HG03439 (cell line): ENCODE measurements at regions not wholly inside any gene's neighbourhood (a gene's known extent, or its start where the extent isn't known, plus 50 kb on each side); places are given as distances from the start of the nearest gene placed in this dataset.
"Not testable (repeated sequence)": the region's sequence is repeated elsewhere in the genome, so short reads cannot be mapped to it uniquely, and the experiment has no call there.

Experiments used
- ATAC-seq: cut with Tn5 transposase; IDR thresholded peaks from one replicate; pipeline ENCODE4 v1.9.1; 2021; ENCODE audit warnings: mild to moderate bottlenecking, moderate library complexity; ENCODE audit not compliant: unreplicated experiment

GRCh38 chr2:64793701-64794100 is 140.0 kb upstream of the SERTAD2 start:
- ATAC-seq = no peak

DNA sequence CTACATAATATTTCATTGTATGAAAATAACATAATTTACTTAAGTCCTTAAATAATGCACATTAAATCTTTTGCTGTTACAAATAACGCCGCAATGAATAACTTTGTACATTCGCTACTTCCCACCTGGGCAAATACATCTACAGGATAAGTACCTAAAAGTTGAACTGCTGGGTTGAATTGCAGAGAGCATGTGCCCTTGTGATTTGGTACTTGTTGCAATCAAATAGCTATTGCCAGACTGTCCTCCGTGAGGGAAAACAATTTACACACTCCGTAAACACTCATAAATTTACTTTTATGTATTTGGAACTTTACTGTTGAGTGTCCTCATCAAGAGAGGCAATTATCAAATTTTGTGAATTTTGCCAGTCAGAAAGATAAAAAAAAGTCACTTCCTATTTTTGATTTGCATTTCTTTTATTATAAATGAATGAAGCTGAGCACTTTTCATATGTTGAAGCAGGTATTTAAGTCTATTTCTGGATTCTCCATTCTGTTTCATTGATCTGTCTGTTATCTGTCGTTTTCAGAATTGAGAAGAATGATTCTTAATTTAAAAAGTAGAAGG is 140.8 kb upstream of the SERTAD2 start:
- ATAC-seq = no peak

- no peak for ATAC-seq
These were observed 141.4 kb upstream of the SERTAD2 start for GRCh38 chr2:64795024-64795592.

DNA sequence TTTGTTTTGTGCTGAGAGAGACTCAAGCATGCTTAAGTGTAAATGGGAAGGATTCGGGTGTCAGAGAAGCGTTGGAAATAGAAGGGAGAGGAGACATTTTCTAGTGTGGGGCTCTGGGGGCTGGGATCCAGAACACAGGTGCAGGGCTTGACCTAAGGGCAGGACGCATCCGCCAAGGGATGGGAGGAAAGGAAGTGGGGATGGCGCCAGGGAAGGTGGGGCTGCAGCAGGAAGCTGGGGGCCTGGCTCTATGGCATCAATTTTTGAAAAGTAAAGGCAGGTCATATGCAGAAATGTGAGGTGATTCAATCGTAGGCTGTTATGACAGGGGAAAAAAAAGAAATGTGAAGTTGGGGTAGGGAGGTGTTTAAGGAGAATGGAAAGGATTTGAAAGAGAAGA is 143.2 kb upstream of the SERTAD2 start:
- ATAC-seq = no peak

DNA sequence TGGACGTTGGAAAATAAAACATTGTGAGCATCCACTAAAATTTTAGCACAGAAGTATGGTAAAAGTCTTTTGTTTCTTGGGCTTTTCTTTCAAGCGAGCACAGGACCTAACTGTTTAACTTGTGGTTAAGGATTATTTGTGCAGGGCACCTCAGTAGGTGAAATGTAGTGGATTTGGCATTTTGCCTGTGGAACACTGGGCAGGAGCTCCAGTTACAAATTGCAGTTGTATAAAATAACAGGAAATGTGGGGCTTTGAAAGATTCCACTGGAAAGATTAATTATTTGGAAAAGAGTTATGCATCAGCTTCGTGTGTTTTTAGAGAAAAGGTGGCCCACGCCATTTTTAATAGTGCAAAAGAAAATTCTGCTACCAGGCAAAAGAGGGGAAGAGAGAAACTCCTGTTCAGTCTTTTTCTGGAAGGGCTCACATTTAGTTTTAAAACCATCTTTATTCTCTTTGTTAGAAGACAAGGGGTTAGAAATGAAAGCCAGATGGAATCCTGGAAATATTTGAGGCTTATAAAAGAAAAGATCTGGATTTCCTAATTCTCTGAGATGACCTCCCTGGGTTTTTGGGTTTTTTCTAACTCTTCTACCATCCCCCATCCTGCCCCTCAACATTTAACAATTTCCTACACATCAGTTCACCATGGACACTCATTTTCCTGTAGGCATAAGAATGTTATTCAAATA is 144.3 kb upstream of the SERTAD2 start:
- no peak for ATAC-seq

DNA sequence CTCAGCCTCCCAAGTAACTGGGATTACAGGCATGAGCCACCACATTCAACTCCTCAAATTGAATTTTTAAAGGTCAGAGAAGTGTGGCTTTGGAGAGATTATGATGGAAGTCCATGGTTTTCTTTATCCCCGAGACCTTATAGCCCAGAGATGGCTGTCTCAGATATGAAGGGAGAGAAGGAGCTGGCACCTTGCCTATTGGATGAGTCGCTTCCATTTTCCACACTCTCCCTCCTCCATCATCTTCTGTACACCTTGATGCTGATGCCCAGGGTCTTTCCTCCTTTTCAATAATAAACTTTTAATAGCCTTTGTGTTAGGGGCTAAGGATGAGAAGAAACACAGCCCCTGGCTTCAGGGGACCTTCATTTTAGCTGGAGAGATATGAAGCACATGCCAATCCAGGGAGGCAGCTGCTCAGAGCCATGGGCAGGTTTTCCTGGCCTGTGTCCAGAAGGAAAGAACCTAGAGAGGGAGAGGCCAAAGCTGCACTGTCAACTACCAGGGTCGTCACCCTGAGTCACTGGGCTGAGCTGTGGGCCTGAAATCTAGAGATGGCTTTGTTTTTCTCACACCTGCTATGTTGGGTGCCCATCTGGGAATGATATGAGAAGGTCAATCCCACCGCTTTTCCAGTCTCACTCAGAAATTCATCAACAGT is 146.0 kb upstream of the SERTAD2 start:
- no peak for ATAC-seq

- ATAC-seq = no peak
These were observed 150.1 kb upstream of the SERTAD2 start for GRCh38 chr2:64803776-64804175.

GRCh38 chr2:64804651-64805050 is 150.9 kb upstream of the SERTAD2 start:
- ATAC-seq = no peak

DNA sequence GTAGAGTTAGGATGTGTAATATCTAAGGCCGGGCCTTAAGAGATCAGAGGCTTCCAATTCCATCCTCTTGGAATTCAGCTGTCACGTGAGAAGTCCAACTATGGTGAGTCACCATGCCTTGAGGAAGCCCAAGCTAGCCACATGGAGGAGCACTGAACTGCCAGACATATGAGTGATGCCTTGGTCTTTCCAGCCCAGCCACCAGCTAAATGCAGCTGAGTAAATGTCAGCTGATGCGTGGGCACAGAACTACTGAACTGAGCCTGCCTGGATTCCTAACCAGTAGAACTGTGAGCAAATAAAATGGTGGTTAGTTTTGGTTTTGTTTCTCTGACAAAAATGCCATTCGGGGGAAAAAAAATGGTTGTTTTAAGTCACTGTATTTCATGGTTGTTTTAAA is 153.7 kb upstream of the SERTAD2 start:
- peak; percentile 82 for ATAC-seq

DNA sequence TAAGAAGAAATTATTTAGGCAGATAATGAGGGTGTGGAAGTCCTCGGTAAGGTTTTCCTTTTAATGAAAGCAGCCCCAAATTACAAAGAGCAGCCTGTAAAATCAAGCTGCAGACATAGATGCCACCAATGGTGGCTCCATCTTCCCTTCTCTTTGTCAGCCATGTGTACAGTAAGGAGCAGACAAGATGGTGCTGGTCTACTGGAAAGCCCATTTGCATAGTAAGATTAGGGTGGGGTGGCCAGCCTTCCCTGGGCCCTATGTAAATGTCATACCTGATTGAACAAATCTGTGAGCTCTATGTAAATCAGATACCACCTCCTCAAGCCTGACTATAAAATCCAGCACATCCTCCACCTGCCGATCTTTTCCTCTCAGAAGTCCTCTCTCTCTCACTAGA is 154.4 kb upstream of the SERTAD2 start:
- no peak for ATAC-seq

DNA sequence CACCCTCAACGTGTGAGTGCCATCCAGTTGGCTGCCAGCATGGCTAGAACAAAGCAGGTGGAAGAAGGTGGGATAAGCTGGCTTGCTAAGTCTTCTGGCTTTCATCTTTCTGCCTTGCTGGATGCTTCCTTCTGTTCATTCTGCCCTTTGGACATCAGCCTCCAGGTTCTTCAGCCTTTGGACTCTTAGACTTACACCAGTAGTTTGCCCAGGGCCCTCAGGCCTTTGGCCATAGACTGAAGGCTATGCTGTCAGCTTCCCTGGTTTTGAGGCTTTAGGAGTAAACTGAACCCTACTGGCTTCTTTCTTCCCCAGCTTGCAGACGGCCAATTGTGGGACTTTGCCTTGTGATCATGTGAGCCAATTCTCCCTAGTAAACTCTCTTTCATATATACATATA is 155.0 kb upstream of the SERTAD2 start:
- ATAC-seq = no peak

DNA sequence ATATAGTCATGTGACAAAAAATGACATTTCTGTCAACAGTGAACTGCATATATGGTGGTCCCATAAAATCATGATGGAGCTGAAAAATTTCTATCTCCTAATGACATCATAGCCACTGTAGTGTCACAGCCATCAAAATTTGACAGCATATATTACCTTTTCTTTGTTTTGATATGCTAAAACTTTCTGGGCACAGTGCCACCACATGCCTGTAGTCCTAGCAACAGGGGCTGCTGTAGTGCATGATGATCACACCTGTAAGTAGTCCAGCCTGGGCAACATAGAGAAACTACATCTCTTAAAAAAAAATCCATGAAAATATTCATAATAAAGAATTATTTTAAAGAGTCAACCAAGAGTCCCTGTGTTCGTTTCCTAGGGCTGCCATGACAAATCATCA is 155.5 kb upstream of the SERTAD2 start:
- ATAC-seq = no peak

GRCh38 chr2:64812285-64812684 is 158.6 kb upstream of the SERTAD2 start:
- ATAC-seq = no peak

GRCh38 chr2:64814007-64814406 is 160.3 kb upstream of the SERTAD2 start:
- no peak for ATAC-seq

DNA sequence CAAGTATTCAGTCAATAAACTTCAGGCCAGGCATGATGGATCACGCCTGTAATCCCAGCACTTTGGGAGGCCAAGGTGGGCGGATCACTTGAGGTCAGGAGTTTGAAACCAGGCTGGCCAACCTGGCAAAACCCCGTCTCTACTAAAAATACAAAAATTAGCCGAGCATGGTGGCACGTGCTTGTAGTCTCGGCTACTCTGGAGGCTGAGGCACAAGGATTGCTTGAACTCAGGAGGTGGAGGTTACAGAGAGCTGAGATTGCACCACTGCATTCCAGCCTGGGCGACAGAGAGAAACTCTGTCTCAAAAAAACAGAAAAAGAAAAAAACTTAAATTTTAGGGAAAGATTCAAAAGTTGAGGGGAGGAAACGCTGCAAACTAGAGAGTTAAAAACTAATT is 162.8 kb upstream of the SERTAD2 start:
- ATAC-seq = not testable (repeated sequence)

DNA sequence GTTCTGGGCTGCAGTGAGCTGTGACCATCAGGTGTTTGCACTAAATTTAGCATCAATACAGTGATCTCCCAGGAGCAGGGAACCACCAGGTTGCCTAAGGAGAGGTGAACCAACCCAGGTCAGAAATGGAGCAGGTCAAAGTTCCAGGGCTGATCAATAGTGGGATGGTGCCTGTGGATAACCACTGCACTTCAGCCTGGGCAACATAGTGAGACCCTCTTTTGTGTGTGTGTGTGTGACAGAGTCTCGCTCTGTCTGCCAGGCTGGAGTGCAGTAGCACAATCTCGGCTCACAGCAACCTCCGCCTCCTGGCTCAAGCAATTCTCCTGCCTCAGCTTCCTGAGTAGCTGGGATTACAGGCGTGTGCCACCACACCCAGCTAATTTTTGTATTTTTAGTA is 163.7 kb upstream of the SERTAD2 start:
- ATAC-seq = no peak

DNA sequence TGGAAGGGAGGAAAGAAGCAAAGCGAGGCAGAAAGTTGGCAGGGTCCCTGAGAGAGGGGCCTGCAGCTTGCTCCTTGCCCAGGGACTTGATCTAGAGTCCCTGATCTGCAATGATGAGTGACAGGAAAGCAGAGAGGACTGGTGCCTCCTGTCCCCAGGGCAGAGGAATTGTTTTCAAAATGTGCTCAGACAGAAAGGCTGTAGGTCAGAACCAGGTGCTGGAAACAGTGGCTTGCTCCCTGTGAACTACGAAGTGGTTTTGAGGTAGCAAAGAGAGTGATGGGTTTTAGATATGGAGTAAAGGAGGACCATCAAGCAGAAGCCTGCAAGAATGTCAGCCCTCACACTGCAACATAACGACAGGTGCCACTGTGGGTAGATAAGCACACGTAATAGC is 164.9 kb upstream of the SERTAD2 start:
- no peak for ATAC-seq

DNA sequence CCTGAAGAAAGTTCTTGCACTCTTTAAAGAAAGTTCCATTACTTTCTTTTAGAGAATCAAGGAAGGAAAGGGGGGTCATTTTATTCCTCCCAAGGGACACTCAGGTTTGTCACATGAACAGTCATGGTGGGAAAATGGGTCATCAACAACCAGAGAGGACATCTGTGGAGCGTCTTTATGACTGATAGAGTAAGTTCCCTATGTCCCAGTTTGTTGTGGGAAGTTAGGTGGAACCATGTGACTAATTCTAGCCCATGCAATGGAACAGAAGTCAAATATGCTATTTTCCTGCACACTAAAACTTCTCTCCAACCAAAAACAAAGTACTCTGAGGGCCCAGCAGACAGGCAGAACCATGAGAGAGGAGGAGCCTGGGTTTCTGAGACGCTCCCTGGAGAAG is 165.6 kb upstream of the SERTAD2 start:
- peak; percentile 13 for ATAC-seq

- peak; percentile 86 for ATAC-seq
These were observed 166.3 kb upstream of the SERTAD2 start for GRCh38 chr2:64819774-64820688.

DNA sequence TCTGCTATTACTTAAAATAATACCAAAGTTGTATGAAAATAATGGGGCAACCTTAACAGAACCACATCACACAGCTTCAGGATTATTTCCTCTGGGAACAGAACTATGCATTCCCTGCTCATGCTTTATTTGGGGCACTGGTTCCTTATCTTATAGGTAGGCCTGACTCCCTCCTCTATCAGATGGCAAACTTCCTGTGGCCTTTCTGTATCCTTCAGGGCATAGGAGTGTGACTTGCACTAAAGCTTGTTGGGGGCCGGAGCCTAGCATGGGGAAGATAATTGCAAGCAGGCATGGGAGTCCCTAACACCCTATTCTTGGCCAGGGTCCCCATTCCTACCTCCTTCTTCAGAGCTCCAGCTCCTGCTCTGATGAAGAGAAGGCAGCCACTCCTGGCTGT is 167.2 kb upstream of the SERTAD2 start:
- no peak for ATAC-seq

DNA sequence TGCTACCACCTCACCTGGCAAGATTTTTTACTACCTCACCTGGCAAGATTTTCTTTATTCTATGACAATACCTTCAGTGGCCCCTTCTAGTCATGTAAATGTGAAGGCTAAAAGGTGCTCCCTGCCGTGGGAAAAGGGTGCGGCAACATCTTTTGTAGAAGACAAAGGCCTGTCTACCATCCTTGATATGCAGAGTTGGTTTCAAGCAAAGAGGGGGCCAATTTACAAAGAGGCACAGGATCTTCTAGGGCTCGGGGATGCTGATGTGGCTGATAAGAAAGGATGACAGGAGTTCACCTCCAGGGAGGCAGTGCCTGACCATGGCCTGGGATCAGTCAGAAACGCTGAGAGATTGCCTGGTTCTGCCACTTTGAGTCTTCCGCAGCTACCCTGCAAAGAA is 165.4 kb upstream of the SLC1A4 start:
- no peak for ATAC-seq
